Left ventricle myocardium inferior (tissue), 1 donor: ENCODE measurements at regions not wholly inside any gene's neighbourhood (a gene's known extent, or its start where the extent isn't known, plus 50 kb on each side); places are given as distances from the start of the nearest gene placed in this dataset.

Experiments used
- DNase-seq: peaks from one replicate; pipeline ENCODE4 v3.0.0-alpha.2; 2020
- H3K27ac ChIP-seq: fragments of 200-600 bp; replicated peaks from 2 replicates; pipeline ENCODE4 v1.8.0; 2021
- H3K27me3 ChIP-seq: fragments of 200-600 bp; 2 replicates; pipeline ENCODE4 v1.8.0; 2021; ENCODE audit warnings: low read depth
- H3K36me3 ChIP-seq: fragments of 200-600 bp; 2 replicates; pipeline ENCODE4 v1.8.0; 2021
- H3K4me1 ChIP-seq: fragments of 200-600 bp; 2 replicates; pipeline ENCODE4 v1.8.0; 2021
- H3K4me3 ChIP-seq: fragments of 200-600 bp; 2 replicates; pipeline ENCODE4 v1.8.0; 2021; ENCODE audit warnings: mild to moderate bottlenecking, moderate library complexity
- H3K9me3 ChIP-seq: fragments of 200-600 bp; replicated peaks from 2 replicates; pipeline ENCODE4 v1.8.0; 2021
- CTCF ChIP-seq: fragments of 200-600 bp; IDR thresholded peaks from 2 replicates; pipeline ENCODE4 v1.8.0; 2021; ENCODE audit warnings: antibody characterized with exemption, mild to moderate bottlenecking, borderline replicate concordance
- intact Hi-C: fragments of 100-400 bp; cut with micrococcal nuclease; formaldehyde crosslinking; loops from one replicate; pipeline ENCODE4 v1.11.0; 2022
- donor health status: DM: no; HTN: yes; CAD: no; lungs with severe emphysema.

DNA sequence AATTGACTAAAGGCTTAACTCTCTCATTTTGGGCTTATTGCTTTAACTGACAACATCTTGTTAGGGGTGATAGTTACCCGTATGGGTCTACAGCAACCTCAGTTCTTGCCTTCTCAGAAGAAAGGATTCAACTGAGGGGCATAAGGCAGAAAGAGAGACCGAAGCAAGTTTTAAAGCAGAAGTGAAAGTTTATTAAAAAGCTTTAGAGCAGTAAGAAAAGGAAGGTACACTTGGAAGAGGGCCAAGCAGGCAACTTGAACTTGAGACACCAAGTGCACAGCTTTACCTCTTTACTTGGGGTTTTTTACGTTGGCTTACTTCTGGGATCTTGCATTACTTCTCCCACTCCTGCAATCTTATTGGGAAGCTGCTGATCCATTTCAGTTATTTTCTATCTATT lies 246.9 kb upstream of the PRR20A start:
- H3K27ac ChIP-seq: no peak overlapping the region
- H3K4me3 ChIP-seq: no peak overlapping the region
- H3K9me3 ChIP-seq: no peaks in the 10 kb centered on the region
- DNase-seq: no peak
- TF ChIP-seq CTCF: no peak
- H3K27me3 ChIP-seq: no peaks in the 10 kb centered on the region
- no peaks in the 10 kb centered on the region for H3K4me1 ChIP-seq
- intact Hi-C loops: no loop called here
- no peaks in the 10 kb centered on the region for H3K36me3 ChIP-seq

DNA sequence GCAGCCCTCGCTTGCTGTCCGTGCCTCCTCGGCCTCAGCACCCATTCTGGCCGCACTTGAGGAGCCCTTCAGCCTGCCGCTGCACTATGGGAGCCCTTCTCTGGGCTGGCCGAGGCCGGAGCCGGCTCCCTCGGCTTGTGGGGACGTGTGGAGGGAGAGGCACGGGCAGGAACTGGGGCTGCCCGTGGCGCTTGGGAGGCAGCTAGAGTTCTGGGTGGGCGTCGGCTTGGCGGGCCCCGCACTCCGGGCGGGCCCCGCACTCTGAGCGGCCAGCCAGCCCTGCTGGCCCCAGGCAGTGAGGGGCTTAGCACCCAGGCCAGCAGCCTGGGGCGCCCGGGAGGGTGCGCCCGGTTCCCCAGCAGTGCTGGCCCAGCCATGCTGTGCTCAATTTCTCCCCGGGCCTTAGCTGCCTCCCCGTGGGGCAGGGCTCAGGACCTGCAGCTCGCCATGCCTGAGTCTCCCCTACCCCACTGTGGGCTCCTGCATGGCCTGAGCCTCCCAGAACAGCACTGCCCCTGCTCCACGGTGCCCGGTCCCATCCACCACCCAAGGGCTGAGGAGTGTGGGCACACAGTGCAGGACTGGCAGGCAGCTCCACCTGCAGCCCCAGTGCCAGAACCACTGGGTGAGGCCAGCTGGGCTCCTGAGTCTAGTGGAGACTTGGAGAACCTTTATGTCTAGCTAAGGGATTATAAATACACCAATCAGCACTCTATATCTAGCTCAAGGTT lies 240.0 kb upstream of the PRR20A start:
- no peaks in the 10 kb centered on the region for H3K4me1 ChIP-seq
- DNase-seq: no peak
- intact Hi-C loops: no loop called here
- no peaks in the 10 kb centered on the region for H3K27me3 ChIP-seq
- H3K27ac ChIP-seq: no peak overlapping the region
- H3K4me3 ChIP-seq: no peak overlapping the region
- H3K9me3 ChIP-seq: peaks cover 10% of the 10 kb centered on the region
- H3K36me3 ChIP-seq: no peaks in the 10 kb centered on the region
- no peak for TF ChIP-seq CTCF

DNA sequence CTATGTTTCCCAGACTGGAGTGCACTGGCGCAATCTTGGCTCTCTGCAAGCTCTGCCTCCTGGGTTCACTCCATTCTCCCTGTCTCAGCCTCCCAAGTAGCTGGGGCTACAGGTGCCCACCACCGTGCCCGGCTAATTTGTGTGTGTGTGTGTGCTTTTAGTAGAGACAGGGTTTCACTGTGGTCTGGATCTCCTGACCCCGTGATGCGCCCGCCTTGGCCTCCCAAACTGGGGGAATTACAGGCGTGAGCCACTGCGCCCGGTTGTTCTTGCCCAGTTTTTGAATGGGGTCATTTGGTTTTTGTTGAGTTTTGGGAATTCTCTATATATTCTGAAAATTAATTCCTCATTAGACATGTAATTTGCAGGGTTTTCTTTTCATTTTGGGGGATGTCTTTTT lies 238.4 kb upstream of the PRR20A start:
- DNase-seq: no peak
- H3K27ac ChIP-seq: no peak overlapping the region
- no peaks in the 10 kb centered on the region for H3K27me3 ChIP-seq
- TF ChIP-seq CTCF: no peak
- peaks cover 10% of the 10 kb centered on the region for H3K9me3 ChIP-seq
- no peak overlapping the region for H3K4me3 ChIP-seq
- intact Hi-C loops: no loop called here
- no peaks in the 10 kb centered on the region for H3K4me1 ChIP-seq
- no peaks in the 10 kb centered on the region for H3K36me3 ChIP-seq

- no peak for DNase-seq
- no peaks in the 10 kb centered on the region for H3K4me1 ChIP-seq
- intact Hi-C loops: no loop called here
- H3K9me3 ChIP-seq: peaks cover 10% of the 10 kb centered on the region
- H3K27me3 ChIP-seq: no peaks in the 10 kb centered on the region
- H3K27ac ChIP-seq: no peak overlapping the region
- TF ChIP-seq CTCF: no peak
- H3K36me3 ChIP-seq: no peaks in the 10 kb centered on the region
- H3K4me3 ChIP-seq: no peak overlapping the region
Measured at GRCh38 chr13:56903710-56904282, 236.9 kb upstream of the PRR20A start.

DNA sequence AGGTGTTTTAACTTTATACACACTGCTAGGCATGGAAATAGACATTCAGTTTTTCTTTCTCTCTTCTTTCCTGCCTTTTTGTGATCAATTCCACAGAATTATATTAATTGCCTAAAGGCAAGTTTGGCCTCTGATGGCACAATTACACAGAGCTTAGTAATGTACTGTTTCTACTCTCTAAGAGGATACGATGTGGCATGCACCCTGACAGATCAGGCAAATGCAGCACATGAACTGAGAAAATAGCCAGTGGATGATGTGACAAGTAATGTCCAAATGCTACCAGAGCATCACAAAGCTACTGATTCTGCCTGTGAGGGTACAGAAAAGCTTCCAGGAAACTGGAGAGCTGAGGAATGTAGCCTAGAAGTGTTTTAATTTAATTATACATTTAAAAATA lies 233.8 kb upstream of the PRR20A start:
- no peak overlapping the region for H3K4me3 ChIP-seq
- H3K4me1 ChIP-seq: no peaks in the 10 kb centered on the region
- H3K36me3 ChIP-seq: no peaks in the 10 kb centered on the region
- no peak for TF ChIP-seq CTCF
- H3K27ac ChIP-seq: no peak overlapping the region
- H3K9me3 ChIP-seq: no peaks in the 10 kb centered on the region
- H3K27me3 ChIP-seq: no peaks in the 10 kb centered on the region
- intact Hi-C loops: no loop called here
- DNase-seq: no peak
